ENCODE measurements at regions not wholly inside any gene's neighbourhood (a gene's known extent, or its start where the extent isn't known, plus 50 kb on each side); places are given as distances from the start of the nearest gene placed in this dataset.

DNA sequence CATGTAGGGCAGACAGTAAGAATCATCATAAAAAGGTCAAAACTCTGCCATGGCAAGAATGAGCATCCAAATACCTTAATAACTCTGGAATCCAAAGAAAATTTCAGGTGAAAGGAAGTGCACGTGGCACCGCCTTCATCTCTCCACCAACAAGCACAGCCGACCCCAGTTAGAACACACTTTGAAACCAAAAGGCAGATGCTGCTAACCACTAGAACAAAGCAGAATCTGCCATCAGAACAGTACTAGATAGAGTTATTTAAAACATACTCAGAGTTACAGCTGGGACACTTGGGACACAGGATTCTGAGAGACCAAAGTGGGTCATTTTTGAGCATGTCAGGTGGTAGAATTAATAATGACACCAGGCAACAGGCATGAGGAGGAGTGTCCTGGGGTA is 106.7 kb upstream of the SOD1 start:
- ATAC-seq (no peak), DNase-seq (no peak)
- intact Hi-C loops (cut with DNase I; ENCODE audit: low total_unique reads) (no loop called here), in situ Hi-C loops (cut with MboI; ENCODE audit: low sequenced_read_pairs in 4 of 4) (no loop called here)
- TF ChIP-seq POLR2A (IDR thresholded peaks at IDR 0.05), result no peak
- TF ChIP-seq, protein P1, sequence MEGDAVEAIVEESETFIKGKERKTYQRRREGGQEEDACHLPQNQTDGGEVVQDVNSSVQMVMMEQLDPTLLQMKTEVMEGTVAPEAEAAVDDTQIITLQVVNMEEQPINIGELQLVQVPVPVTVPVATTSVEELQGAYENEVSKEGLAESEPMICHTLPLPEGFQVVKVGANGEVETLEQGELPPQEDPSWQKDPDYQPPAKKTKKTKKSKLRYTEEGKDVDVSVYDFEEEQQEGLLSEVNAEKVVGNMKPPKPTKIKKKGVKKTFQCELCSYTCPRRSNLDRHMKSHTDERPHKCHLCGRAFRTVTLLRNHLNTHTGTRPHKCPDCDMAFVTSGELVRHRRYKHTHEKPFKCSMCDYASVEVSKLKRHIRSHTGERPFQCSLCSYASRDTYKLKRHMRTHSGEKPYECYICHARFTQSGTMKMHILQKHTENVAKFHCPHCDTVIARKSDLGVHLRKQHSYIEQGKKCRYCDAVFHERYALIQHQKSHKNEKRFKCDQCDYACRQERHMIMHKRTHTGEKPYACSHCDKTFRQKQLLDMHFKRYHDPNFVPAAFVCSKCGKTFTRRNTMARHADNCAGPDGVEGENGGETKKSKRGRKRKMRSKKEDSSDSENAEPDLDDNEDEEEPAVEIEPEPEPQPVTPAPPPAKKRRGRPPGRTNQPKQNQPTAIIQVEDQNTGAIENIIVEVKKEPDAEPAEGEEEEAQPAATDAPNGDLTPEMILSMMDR (IDR thresholded peaks at IDR 0.05 in 4 of 5, conservative IDR thresholded peaks at IDR 0.05 in 1 of 5), result no peak
- H3K36me3 ChIP-seq, result no peaks in the 10 kb centered on the region
- peaks cover 0 to under 1% of the 10 kb centered on the region in 2 donors for H3K4me1 ChIP-seq
- peaks cover 16 to 20% (median 17%) of the 10 kb centered on the region in 3 donors for H3K27me3 ChIP-seq
- no peak overlapping the region for H3K4me3 ChIP-seq
- no peaks in the 10 kb centered on the region for H3K9me3 ChIP-seq
- H3K27ac ChIP-seq, result no peak overlapping the region

GRCh38 chr21:31550070-31550469 is 109.4 kb upstream of the SOD1 start:
- no peaks in the 10 kb centered on the region for H3K4me1 ChIP-seq
- intact Hi-C loops (cut with DNase I; ENCODE audit: low total_unique reads) (no loop called here), in situ Hi-C loops (cut with MboI; ENCODE audit: low sequenced_read_pairs in 4 of 4) (no loop called here)
- TF ChIP-seq, protein P1 (IDR thresholded peaks at IDR 0.05 in 4 of 5, conservative IDR thresholded peaks at IDR 0.05 in 1 of 5), result no peak
- no peak for TF ChIP-seq POLR2A (IDR thresholded peaks at IDR 0.05)
- ATAC-seq, result no peak
- no peak overlapping the region for H3K4me3 ChIP-seq
- no peak overlapping the region for H3K27ac ChIP-seq
- H3K9me3 ChIP-seq, result no peaks in the 10 kb centered on the region
- no peak for DNase-seq
- H3K27me3 ChIP-seq, result no peaks in the 10 kb centered on the region
- no peaks in the 10 kb centered on the region for H3K36me3 ChIP-seq

DNA sequence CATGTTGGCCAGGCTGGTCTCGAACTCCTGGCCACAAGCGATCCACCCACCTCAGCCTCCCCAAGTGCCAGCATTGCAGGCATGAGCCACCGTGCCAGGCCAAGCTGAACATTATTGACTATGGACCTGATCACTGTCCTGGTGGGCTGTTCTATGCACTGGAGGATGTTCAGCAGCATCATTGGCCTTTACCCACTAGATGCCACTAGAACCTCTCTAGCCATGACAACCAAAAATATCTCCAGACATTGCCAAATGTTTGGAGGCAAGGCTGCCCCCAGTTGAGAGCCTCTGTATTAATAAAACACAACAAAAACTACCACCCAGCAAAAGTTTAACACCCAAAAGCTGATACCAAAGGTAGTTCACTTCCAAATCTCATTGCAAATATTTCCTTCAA is 110.8 kb upstream of the SOD1 start:
- Histone ChIP-seq H3K4me1 (no peaks in the 10 kb centered on the region), H3K9me3 (no peaks in the 10 kb centered on the region), H3K36me3 (no peaks in the 10 kb centered on the region), H3K27ac (no peak overlapping the region), H3K4me3 (no peak overlapping the region), H3K27me3 (no peaks in the 10 kb centered on the region)
- DNase-seq (no peak), ATAC-seq (no peak)
- intact Hi-C loops (cut with DNase I; ENCODE audit: low total_unique reads), result no loop called here
- TF ChIP-seq, protein P1 (IDR thresholded peaks at IDR 0.05 in 4 of 5, conservative IDR thresholded peaks at IDR 0.05 in 1 of 5), result no peak
- TF ChIP-seq POLR2A (IDR thresholded peaks at IDR 0.05), result no peak
- in situ Hi-C loops (cut with MboI; ENCODE audit: low sequenced_read_pairs in 4 of 4), result no loop called here

GRCh38 chr21:31546443-31547170 is 112.9 kb upstream of the SOD1 start:
- Histone ChIP-seq H3K27ac (no peak overlapping the region), H3K9me3 (no peaks in the 10 kb centered on the region), H3K36me3 (no peaks in the 10 kb centered on the region), H3K27me3 (no peaks in the 10 kb centered on the region), H3K4me3 (no peak overlapping the region), H3K4me1 (no peaks in the 10 kb centered on the region)
- TF ChIP-seq, protein P1 (IDR thresholded peaks at IDR 0.05 in 4 of 5, conservative IDR thresholded peaks at IDR 0.05 in 1 of 5), result no peak
- no peak for TF ChIP-seq POLR2A (IDR thresholded peaks at IDR 0.05)
- intact Hi-C loops (cut with DNase I; ENCODE audit: low total_unique reads), result no loop called here
- ATAC-seq (no peak), DNase-seq (no peak)
- in situ Hi-C loops (cut with MboI; ENCODE audit: low sequenced_read_pairs in 4 of 4), result no loop called here

DNA sequence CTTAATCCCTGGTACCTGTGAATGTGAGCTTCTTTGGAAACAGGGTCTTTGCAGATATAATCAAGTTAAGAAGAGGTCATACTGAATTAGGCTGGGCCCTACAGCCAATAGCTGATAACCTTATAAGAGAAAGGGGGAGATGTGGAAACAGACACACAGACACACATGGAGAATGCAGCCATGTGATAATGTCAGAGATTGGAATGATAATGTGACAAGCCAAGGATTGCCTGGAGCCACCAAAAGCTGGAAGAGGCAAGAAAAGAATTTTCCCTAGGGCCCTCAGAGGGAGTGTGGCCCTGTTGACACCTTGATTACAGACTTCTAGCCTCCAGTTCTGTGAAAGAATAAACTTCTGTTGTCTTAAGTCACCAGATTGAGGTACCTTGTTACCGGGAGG is 114.5 kb upstream of the SOD1 start:
- in situ Hi-C loops (cut with MboI; ENCODE audit: low sequenced_read_pairs in 4 of 4) (no loop called here), intact Hi-C loops (cut with DNase I; ENCODE audit: low total_unique reads) (no loop called here)
- ATAC-seq (no peak), DNase-seq (no peak)
- Histone ChIP-seq H3K27ac (no peak overlapping the region), H3K4me1 (no peaks in the 10 kb centered on the region), H3K27me3 (no peaks in the 10 kb centered on the region), H3K36me3 (no peaks in the 10 kb centered on the region), H3K4me3 (no peak overlapping the region), H3K9me3 (no peaks in the 10 kb centered on the region)
- TF ChIP-seq POLR2A (IDR thresholded peaks at IDR 0.05), result no peak
- TF ChIP-seq, protein P1 (IDR thresholded peaks at IDR 0.05 in 4 of 5, conservative IDR thresholded peaks at IDR 0.05 in 1 of 5), result no peak
